ENCODE measurements at regions not wholly inside any gene's neighbourhood (a gene's known extent, or its start where the extent isn't known, plus 50 kb on each side); places are given as distances from the start of the nearest gene placed in this dataset.

GRCh38 chr11:80842246-80842645 is 1401.4 kb upstream of the TENM4 start:
- TF ChIP-seq CTCF (IDR thresholded peaks at IDR 0.05; ENCODE audit: poor library complexity) (no peak), EZH2 (IDR thresholded peaks at IDR 0.05; ENCODE audit: borderline replicate concordance) (no peak)
